ENCODE measurements at regions not wholly inside any gene's neighbourhood (a gene's known extent, or its start where the extent isn't known, plus 50 kb on each side); places are given as distances from the start of the nearest gene placed in this dataset.

- H3K4me1 ChIP-seq (ENCODE audit: control insufficient read depth, extremely low read depth, insufficient read depth, low read length): no peaks in the 10 kb centered on the region
- no peaks in the 10 kb centered on the region for H3K36me3 ChIP-seq (ENCODE audit: control insufficient read depth in 2 of 2, extremely low read depth in 1 of 2, insufficient read depth in 2 of 2, low read length in 2 of 2)
- ChIA-PET CTCF (no interaction called here), POLR2A (no interaction called here)
- DNase-seq (ENCODE audit: low read depth, low spot score) (no peak), FAIRE-seq (no peak)
- H3K9me1 ChIP-seq (replicated peaks; ENCODE audit: control insufficient read depth, extremely low read depth, insufficient read depth, low read length): no peaks in the 10 kb centered on the region
- no peak overlapping the region for H2AFZ ChIP-seq (ENCODE audit: low read depth, low read length)
- intact Hi-C loops (cut with micrococcal nuclease): no loop called here
- H3K27me3 ChIP-seq (ENCODE audit: control insufficient read depth in 2 of 2, insufficient read depth in 2 of 2, low read length in 2 of 2): no peaks in the 10 kb centered on the region
- dilution Hi-C loops (cut with MboI; ENCODE audit: extremely low pct_ligation_motif_present, low sequenced_read_pairs): no loop called here
- H3K79me2 ChIP-seq (ENCODE audit: control insufficient read depth, insufficient read depth, low read length): no peaks in the 10 kb centered on the region
- H3K9ac ChIP-seq (replicated peaks; ENCODE audit: extremely low read depth, insufficient read depth, low read length): no peak overlapping the region
- no peaks in the 10 kb centered on the region for H4K20me1 ChIP-seq (replicated peaks; ENCODE audit: control insufficient read depth, extremely low read depth, insufficient read depth, low read length)
- BruUV-seq (replicated peaks): no TSS peak
- H3K9me3 ChIP-seq (replicated peaks; ENCODE audit: control insufficient read depth, insufficient read depth, low read length): no peaks in the 10 kb centered on the region
- no peak overlapping the region for H3K4me2 ChIP-seq (ENCODE audit: insufficient read depth, low read length)
- no peak overlapping the region for H3K27ac ChIP-seq (ENCODE audit: insufficient read depth, low read depth, low read length)
- H3K4me3 ChIP-seq (replicated peaks in 1 of 3; ENCODE audit: insufficient read depth in 1 of 3, low read depth in 1 of 3, low read length in 3 of 3): no peak overlapping the region
- TF ChIP-seq MYC (IDR thresholded peaks at IDR 0.05; ENCODE audit: low read depth, low read length): no peak
Measured at GRCh38 chr21:18869104-18869503, 465.5 kb upstream of the TMPRSS15 start.

- POLR2A ChIA-PET: no interaction called here
- H4K20me1 ChIP-seq (replicated peaks; ENCODE audit: control insufficient read depth, extremely low read depth, insufficient read depth, low read length): no peaks in the 10 kb centered on the region
- no peaks in the 10 kb centered on the region for H3K9me1 ChIP-seq (replicated peaks; ENCODE audit: control insufficient read depth, extremely low read depth, insufficient read depth, low read length)
- no peak overlapping the region for H3K9ac ChIP-seq (replicated peaks; ENCODE audit: extremely low read depth, insufficient read depth, low read length)
- H3K27me3 ChIP-seq (ENCODE audit: control insufficient read depth in 2 of 2, insufficient read depth in 2 of 2, low read length in 2 of 2): no peaks in the 10 kb centered on the region
- intact Hi-C loops (cut with micrococcal nuclease) (no loop called here), dilution Hi-C loops (cut with MboI; ENCODE audit: extremely low pct_ligation_motif_present, low sequenced_read_pairs) (no loop called here)
- H3K36me3 ChIP-seq (ENCODE audit: control insufficient read depth in 2 of 2, extremely low read depth in 1 of 2, insufficient read depth in 2 of 2, low read length in 2 of 2): no peaks in the 10 kb centered on the region
- H3K79me2 ChIP-seq (ENCODE audit: control insufficient read depth, insufficient read depth, low read length): no peaks in the 10 kb centered on the region
- no TSS peak for BruUV-seq (replicated peaks)
- DNase-seq (ENCODE audit: low read depth, low spot score) (no peak), FAIRE-seq (no peak)
- H3K4me3 ChIP-seq (replicated peaks in 1 of 3; ENCODE audit: insufficient read depth in 1 of 3, low read depth in 1 of 3, low read length in 3 of 3): no peak overlapping the region
- H3K4me1 ChIP-seq (ENCODE audit: control insufficient read depth, extremely low read depth, insufficient read depth, low read length): no peaks in the 10 kb centered on the region
- H3K27ac ChIP-seq (ENCODE audit: insufficient read depth, low read depth, low read length): no peak overlapping the region
- H3K4me2 ChIP-seq (ENCODE audit: insufficient read depth, low read length): no peak overlapping the region
- no peaks in the 10 kb centered on the region for H3K9me3 ChIP-seq (replicated peaks; ENCODE audit: control insufficient read depth, insufficient read depth, low read length)
- CTCF ChIA-PET: no interaction called here
- no peak overlapping the region for H2AFZ ChIP-seq (ENCODE audit: low read depth, low read length)
- TF ChIP-seq POLR2A (IDR thresholded peaks at IDR 0.05; ENCODE audit: low read depth, low read length): no peak
- no peak for TF ChIP-seq MYC (IDR thresholded peaks at IDR 0.05; ENCODE audit: low read depth, low read length)
- TF ChIP-seq GATA2 (IDR thresholded peaks at IDR 0.05; ENCODE audit: insufficient read depth, insufficient read length, low read depth, low read length): no peak
- TF ChIP-seq FOS (IDR thresholded peaks at IDR 0.05; ENCODE audit: borderline replicate concordance, insufficient read depth, low read length): no peak
- no peak for TF ChIP-seq MAX (IDR thresholded peaks at IDR 0.05; ENCODE audit: insufficient read depth, insufficient read length)
- TF ChIP-seq CTCF (IDR thresholded peaks at IDR 0.05; ENCODE audit: extremely low read depth in 1 of 2, insufficient read depth in 1 of 2, low read depth in 1 of 2, low read length in 2 of 2): no peak
- no peak for TF ChIP-seq POLR2AphosphoS5 (IDR thresholded peaks at IDR 0.05; ENCODE audit: insufficient read depth, low read depth, low read length)
- TF ChIP-seq EZH2 (IDR thresholded peaks at IDR 0.05; ENCODE audit: borderline replicate concordance, low read depth, low read length, severe bottlenecking): no peak
Measured at GRCh38 chr21:18877917-18878316, 474.3 kb upstream of the TMPRSS15 start.

All from endothelial cell of umbilical vein (primary cell).